Hepatocyte (in vitro differentiated cells): ENCODE measurements at regions not wholly inside any gene's neighbourhood (a gene's known extent, or its start where the extent isn't known, plus 50 kb on each side); places are given as distances from the start of the nearest gene placed in this dataset.

ENCODE experiments used
- DNase-seq: peaks from one replicate; pipeline ENCODE4 v3.0.0-alpha.2; 2016; ENCODE audit warnings: low spot score
- H2AFZ ChIP-seq: fragments of 200-600 bp; sonication (generic); 2 replicates; pipeline ENCODE4 v1.6.0; 2016; ENCODE audit warnings: antibody characterized with exemption, mild to moderate bottlenecking
- H3K27ac ChIP-seq: fragments of 200-600 bp; sonication (generic); 2 replicates; pipeline ENCODE4 v1.5.1; 2016; ENCODE audit warnings: mild to moderate bottlenecking
- H3K27me3 ChIP-seq: fragments of 200-600 bp; sonication (generic); 2 replicates; pipeline ENCODE4 v1.6.1; 2016
- H3K36me3 ChIP-seq: fragments of 200-600 bp; sonication (generic); replicated peaks from 2 replicates; pipeline ENCODE4 v1.5.1; 2016; ENCODE audit warnings: low read depth; ENCODE audit not compliant: insufficient read depth
- H3K4me1 ChIP-seq: fragments of 200-600 bp; sonication (generic); 2 replicates; pipeline ENCODE4 v1.5.1; 2016; ENCODE audit warnings: mild to moderate bottlenecking, moderate library complexity; ENCODE audit not compliant: insufficient read depth
- H3K4me2 ChIP-seq: fragments of 200-600 bp; sonication (generic); 2 replicates; pipeline ENCODE4 v1.6.0; 2016
- H3K4me3 ChIP-seq: fragments of 200-600 bp; sonication (generic); 2 replicates; pipeline ENCODE4 v1.5.1; 2016; ENCODE audit warnings: mild to moderate bottlenecking
- H3K79me2 ChIP-seq: fragments of 200-600 bp; sonication (generic); 2 replicates; pipeline ENCODE4 v1.6.0; 2017; ENCODE audit warnings: mild to moderate bottlenecking
- H3K9me2 ChIP-seq: fragments of 200-600 bp; sonication (generic); replicated peaks from 2 replicates; pipeline ENCODE4 v1.6.0; 2017; ENCODE audit warnings: mild to moderate bottlenecking; ENCODE audit not compliant: insufficient read depth
- H3K9me3 ChIP-seq: fragments of 200-600 bp; sonication (generic); 2 replicates; pipeline ENCODE4 v1.5.1; 2016; ENCODE audit warnings: low read depth, mild to moderate bottlenecking
- H4K20me1 ChIP-seq: fragments of 200-600 bp; sonication (generic); 2 replicates; pipeline ENCODE4 v1.6.0; 2016; ENCODE audit warnings: mild to moderate bottlenecking; ENCODE audit not compliant: insufficient read depth, poor library complexity, severe bottlenecking
- CTCF ChIP-seq: fragments of 200-600 bp; sonication (generic); IDR thresholded peaks from 2 replicates; pipeline ENCODE4 v1.5.1; 2016; ENCODE audit warnings: antibody characterized with exemption, mild to moderate bottlenecking; ENCODE audit not compliant: poor library complexity
- EZH2 ChIP-seq: fragments of 200-600 bp; sonication (generic); IDR thresholded peaks from 2 replicates; pipeline ENCODE4 v1.6.1; 2016; ENCODE audit warnings: antibody characterized with exemption, mild to moderate bottlenecking, borderline replicate concordance
- EZH2phosphoT487 ChIP-seq: fragments of 200-600 bp; sonication (generic); IDR thresholded peaks from one replicate; pipeline ENCODE4 v1.6.1; 2018; ENCODE audit warnings: antibody characterized with exemption, mild to moderate bottlenecking, low read depth, moderate library complexity; ENCODE audit not compliant: unreplicated experiment, severe bottlenecking
- WGBS: methylation state at CpG from one replicate; pipeline ENCODE4 v1.1.6; 2016; ENCODE audit warnings: low lambda C conversion rate; ENCODE audit errors: missing lambda C conversion rate; 5-methylcytosine and 5-hydroxymethylcytosine counted together

DNA sequence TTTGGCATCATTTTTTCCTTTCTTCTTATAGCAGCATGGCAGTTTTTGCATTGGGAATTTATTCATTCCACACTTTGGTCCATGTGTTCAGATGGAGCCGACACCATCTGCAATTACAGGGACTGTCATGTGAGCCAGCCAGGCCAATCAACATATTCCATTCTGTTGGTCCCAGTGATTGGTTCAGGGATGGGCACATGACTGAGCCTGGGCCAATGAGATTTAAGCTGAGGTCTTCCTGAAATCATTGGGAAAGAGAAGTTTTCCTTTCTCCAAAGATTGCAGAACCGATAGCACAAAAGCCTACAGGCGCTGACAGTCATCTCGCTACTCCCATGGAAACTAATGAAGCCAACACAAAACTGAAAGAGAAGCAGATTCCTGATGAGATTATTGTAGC lies 841.5 kb upstream of the TMEM132C start:
- WGBS = 72% methylated on average over 4 of the region's 4 CpGs
- H2AFZ ChIP-seq = no peak overlapping the region
- TF ChIP-seq EZH2phosphoT487 (no peak), CTCF (no peak), EZH2 (no peak)
- no peak overlapping the region for H3K4me3 ChIP-seq
- H3K9me3 ChIP-seq = no peaks in the 10 kb centered on the region
- no peak for DNase-seq
- H3K4me2 ChIP-seq = no peak overlapping the region
- no peaks in the 10 kb centered on the region for H3K79me2 ChIP-seq
- H3K36me3 ChIP-seq = no peaks in the 10 kb centered on the region
- H3K9me2 ChIP-seq = no peaks in the 10 kb centered on the region
- H3K27ac ChIP-seq = no peak overlapping the region
- H3K4me1 ChIP-seq = no peaks in the 10 kb centered on the region
- no peaks in the 10 kb centered on the region for H3K27me3 ChIP-seq
- H4K20me1 ChIP-seq = no peaks in the 10 kb centered on the region

DNA sequence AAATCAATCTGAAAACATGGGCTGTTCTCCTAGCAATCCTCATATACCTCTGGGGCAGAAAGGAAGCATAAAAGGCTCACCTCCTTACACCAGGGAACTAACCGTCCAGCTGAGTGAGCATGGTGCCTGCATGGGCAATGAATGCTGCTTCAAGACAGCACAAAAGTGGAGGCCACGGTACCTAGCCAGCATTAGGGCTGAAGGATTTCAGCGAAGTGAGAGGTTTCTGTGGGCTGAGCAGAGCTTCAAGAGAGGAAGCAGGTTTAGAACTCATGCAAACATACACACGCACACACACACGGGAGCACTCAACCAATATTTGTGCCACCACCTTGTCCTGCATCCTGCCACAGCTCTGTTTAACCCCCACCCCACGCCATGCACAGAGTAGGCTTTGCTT lies 838.5 kb upstream of the TMEM132C start:
- no peak for TF ChIP-seq EZH2phosphoT487
- TF ChIP-seq EZH2 = no peak
- TF ChIP-seq CTCF = no peak
- Histone ChIP-seq H3K27me3 (no peaks in the 10 kb centered on the region), H3K4me1 (no peaks in the 10 kb centered on the region), H3K9me2 (no peaks in the 10 kb centered on the region), H3K4me2 (no peak overlapping the region), H3K36me3 (no peaks in the 10 kb centered on the region), H3K9me3 (no peaks in the 10 kb centered on the region), H3K79me2 (no peaks in the 10 kb centered on the region), H3K4me3 (no peak overlapping the region), H2AFZ (no peak overlapping the region), H3K27ac (no peak overlapping the region), H4K20me1 (no peaks in the 10 kb centered on the region)
- DNase-seq = no peak
- 89% methylated on average over 6 of the region's 6 CpGs for WGBS

DNA sequence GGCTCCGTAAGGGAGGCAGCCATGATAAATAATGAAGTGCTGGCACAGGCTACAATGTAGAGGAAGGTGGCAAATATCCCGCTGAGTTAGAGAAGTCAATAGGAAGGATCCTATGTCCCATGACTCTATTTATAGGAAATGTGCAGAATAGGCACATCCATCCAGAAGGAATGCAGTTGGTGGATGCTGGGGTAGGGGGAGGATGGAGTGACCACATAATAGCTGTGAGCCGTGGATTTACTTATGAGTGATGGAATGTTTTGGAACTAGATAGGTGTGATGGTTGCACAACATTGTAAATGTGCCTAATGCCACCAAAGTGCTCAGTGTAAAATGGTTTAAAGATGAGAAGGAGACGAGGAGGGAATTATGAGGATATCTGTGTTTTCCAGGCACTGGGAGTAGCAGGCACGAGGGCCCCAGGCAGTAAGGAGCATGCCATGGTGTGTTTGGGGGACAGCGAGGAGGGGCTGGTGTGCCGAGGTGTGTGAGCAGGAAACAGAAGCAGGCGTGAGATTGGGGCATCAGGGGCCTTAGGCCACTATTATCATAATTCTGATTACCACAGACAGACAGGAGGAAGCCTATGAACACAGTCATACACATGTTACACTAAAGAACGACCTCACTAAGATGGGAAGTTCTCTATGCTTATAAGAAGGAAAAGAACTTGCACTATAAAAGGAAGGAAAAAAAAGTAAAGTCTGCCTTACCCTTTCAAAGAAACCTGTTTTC lies 837.3 kb upstream of the TMEM132C start:
- WGBS = 76% methylated on average over 9 of the region's 9 CpGs
- H3K79me2 ChIP-seq = no peaks in the 10 kb centered on the region
- H3K27me3 ChIP-seq = no peaks in the 10 kb centered on the region
- no peak overlapping the region for H2AFZ ChIP-seq
- DNase-seq = no peak
- no peaks in the 10 kb centered on the region for H4K20me1 ChIP-seq
- H3K4me3 ChIP-seq = no peak overlapping the region
- no peak overlapping the region for H3K27ac ChIP-seq
- no peaks in the 10 kb centered on the region for H3K36me3 ChIP-seq
- no peaks in the 10 kb centered on the region for H3K9me3 ChIP-seq
- no peak for TF ChIP-seq EZH2phosphoT487
- no peaks in the 10 kb centered on the region for H3K4me1 ChIP-seq
- H3K9me2 ChIP-seq = no peaks in the 10 kb centered on the region
- H3K4me2 ChIP-seq = no peak overlapping the region

- Histone ChIP-seq H3K27me3 (no peaks in the 10 kb centered on the region), H4K20me1 (no peaks in the 10 kb centered on the region), H3K4me1 (no peaks in the 10 kb centered on the region), H3K9me2 (no peaks in the 10 kb centered on the region), H3K79me2 (no peaks in the 10 kb centered on the region), H3K4me2 (no peak overlapping the region), H3K4me3 (no peak overlapping the region), H3K9me3 (no peaks in the 10 kb centered on the region), H3K27ac (no peak overlapping the region), H2AFZ (no peak overlapping the region), H3K36me3 (no peaks in the 10 kb centered on the region)
- no peak for TF ChIP-seq CTCF
- no peak for TF ChIP-seq EZH2phosphoT487
- no peak for TF ChIP-seq EZH2
- WGBS = 86% methylated on average over 9 of the region's 9 CpGs
- DNase-seq = no peak
Observed at GRCh38 chr12:127430401-127430800, 836.6 kb upstream of the TMEM132C start.
